ENCODE measurements at regions not wholly inside any gene's neighbourhood (a gene's known extent, or its start where the extent isn't known, plus 50 kb on each side); places are given as distances from the start of the nearest gene placed in this dataset.

- no peak for DNase-seq (ENCODE audit: extremely low read depth, low read depth)
Measured at GRCh38 chr10:30256084-30256483, 93.0 kb downstream of the MTPAP start.

- no peak for DNase-seq (ENCODE audit: extremely low read depth, low read depth)
Measured at GRCh38 chr10:30254926-30255325, 94.2 kb downstream of the MTPAP start.

GRCh38 chr10:30248728-30249127, 100.3 kb downstream of the MTPAP start:
- DNase-seq (ENCODE audit: extremely low read depth, low read depth) = no peak

DNA sequence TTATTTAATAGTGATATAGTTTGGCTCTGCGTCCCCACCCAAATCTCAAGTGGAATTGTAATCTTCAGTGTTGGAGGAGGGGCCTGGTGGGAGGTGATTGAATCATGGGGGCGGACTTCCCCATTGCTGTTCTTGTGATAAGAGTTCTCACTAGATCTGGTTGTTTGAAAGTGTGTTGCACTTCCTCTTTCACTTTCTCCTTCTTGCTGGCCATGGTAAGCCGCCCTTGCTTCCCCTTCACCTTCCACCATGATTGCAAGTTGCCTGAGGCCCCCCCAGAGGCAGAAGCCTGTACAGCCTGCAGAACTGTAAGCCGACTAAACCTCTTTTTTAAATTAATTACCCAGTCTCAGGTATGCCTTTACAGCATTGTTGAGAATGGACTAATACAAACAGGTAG, 101.4 kb downstream of the MTPAP start:
- DNase-seq (ENCODE audit: extremely low read depth, low read depth) = no peak

- no peak for DNase-seq (ENCODE audit: extremely low read depth, low read depth)
Measured at GRCh38 chr10:30241422-30242110, 107.5 kb downstream of the MTPAP start.

- no peak for DNase-seq (ENCODE audit: extremely low read depth, low read depth)
Measured at GRCh38 chr10:30238836-30239235, 110.2 kb downstream of the MTPAP start.

GRCh38 chr10:30233186-30233959, 115.7 kb downstream of the MTPAP start:
- no peak for DNase-seq (ENCODE audit: extremely low read depth, low read depth)

DNA sequence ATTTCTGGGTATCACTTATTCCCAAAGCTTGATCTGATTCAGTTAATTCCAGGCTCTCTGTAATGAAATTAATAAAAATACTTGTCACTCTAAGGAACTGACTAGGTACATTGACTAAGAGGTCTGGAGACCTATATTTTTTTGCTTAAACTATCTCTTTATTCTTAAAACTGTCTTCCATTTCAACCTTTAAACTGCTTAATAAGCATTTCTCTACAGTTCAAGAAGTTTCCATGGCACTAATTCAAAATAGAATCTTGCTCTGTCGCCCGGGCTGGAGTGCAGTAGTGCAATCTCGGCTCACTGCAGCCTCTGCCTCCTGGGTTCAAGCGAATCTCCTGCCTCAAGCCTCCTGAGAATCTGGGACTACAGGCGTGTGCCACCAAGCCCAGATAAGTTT, 117.4 kb downstream of the MTPAP start:
- no peak for DNase-seq (ENCODE audit: extremely low read depth, low read depth)

DNA sequence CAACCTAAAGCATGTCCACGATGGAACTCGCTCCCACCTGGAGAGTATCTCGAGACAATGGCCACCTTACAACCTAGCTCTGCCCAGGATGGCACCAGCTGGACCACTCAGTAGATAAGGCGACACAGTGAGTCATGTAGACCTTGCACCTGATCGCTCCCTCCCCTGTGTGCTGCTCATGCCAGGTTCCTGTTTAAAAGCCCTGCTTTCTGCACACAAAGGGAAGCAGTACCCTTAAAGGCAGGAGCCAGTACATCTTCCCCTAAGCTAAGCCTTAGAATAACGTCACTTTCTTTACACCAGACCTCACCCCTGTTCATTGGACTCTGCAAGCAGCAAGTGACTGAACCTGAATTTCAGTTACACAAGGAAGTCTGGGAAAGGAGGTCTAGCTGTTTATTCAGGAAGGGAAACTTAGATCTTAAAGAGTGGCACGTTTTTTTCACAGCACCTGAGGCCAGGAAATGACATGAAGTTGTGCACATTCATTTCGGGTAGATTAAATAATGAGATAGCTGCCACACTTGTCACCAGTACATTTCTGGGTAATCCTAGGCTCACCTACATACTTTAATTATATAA, 117.9 kb downstream of the MTPAP start:
- DNase-seq (ENCODE audit: extremely low read depth, low read depth) = no peak

DNA sequence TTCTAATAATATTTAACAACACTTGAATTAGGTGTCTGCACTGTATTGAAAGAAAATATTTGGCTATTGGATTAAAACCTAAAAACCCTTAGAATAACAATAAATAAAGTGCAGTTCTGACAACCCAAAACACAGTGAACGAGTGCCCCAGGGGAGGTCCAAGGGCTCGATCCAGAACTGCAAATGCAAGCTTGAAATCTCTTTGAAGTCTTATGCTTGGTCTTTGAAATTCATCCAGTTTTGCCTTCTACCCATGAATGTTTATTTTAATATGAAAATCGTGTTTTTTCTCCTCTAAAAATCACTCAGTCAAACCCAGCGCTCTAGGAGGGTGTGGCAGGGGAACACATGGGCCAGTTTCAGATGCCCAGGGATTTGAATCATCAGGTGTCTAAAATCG, 119.5 kb downstream of the MTPAP start:
- DNase-seq (ENCODE audit: extremely low read depth, low read depth) = no peak

DNA sequence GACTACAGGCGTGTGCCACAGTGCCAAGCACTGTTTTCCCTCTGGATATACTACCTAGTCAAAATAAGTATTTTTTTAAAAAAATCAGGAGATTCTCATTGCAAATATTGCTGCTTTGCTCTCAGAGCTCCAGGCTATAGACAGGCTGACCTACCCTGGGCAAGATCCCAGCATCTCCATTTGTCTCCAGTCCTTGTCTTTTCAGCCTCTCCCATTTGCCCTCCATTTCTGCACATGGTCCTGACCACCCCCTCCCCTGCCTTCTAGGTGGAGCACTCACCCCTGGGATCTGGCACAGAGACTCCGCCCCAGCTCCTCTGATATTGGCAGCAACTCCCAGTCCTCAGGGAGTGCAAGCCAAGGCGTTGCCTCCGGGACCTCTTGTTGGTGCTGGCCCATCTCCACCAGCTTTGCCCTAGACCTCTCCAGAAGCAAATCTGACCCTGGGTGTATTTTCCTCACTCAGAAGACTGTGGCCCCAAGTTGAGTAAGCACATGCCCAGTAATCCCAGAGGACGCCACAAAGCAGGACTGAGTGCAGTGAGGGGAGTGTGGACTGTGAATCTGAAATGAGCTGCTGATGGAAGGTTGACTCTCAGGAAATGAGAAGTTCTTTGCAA, 120.6 kb downstream of the MTPAP start:
- DNase-seq (ENCODE audit: extremely low read depth, low read depth) = no peak

DNA sequence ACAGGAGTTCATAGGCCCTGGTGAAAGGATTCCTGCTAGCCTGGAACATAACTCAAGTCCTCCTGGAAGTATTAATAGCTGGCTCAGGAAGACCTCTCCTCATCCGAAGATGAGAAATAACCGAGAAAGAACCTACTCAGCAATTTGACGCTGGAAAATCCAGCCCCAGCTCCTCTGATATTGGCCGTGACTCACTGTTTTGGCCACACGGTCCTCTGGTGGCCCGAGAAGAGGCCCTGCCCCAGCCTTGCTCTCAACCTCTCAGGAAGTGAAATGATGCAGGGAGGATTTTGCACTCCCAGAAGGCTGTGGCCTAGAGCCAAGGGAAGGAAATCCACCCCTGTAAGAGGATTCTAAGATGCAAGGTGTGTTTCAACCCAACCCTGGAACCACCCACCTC, 121.6 kb downstream of the MTPAP start:
- no peak for DNase-seq (ENCODE audit: extremely low read depth, low read depth)

DNA sequence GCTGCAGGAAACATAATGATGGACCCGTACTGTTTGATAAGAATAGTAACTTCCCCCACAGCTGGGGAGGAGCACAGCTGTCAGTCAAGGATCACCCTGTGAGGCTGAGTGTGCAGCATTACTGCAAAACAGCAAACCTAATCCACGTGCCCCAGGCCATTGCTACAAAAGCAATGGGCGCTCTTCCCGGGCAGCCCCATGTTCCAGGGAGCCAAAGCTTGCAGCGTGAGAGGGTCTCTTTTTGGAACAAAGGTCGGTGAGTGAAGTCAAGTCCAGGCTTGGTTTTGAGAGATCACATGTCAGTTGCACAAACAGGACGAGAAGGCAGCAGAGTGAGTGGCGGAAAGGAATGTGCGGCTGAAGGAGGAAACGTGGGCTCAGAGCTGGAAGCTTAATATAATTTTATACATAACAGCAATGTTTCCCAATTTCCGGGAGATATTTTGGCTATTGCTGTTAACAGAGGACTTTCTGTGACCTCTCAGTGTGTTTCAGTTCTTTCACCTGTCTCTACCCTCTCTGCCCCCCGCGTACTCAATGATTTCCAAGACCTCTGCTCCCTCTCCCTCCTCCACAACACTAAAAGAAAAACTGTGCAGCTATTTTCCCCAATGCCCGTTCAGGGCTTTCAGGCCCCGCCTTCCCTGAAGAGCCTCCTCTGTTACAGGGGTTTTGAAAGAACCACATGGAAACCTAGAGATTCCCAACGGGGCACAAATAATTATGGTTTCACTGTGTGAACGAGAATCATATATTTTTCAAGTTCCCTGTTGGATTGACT, 128.9 kb downstream of the MTPAP start:
- no peak for DNase-seq (ENCODE audit: extremely low read depth, low read depth)

DNA sequence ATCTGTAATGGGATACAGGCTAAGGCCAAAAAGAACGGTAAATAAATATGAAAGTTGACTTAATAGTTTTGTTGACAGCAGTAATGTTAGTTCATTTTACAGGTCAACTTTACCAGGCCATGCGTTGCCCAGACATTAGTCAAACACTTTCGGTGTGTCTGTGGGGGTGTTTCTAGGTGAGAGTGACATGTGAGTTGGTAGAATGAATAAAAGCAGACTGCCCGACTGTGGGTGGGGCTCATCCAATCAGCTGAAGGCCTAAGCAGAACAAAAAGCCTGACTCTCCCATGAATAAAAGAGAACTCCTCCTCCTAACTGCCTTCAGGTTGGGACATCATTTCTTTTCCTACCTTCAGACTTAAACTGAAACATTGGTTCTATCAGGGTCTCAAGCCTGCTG, 132.3 kb downstream of the MTPAP start:
- DNase-seq (ENCODE audit: extremely low read depth, low read depth) = no peak

- DNase-seq (ENCODE audit: extremely low read depth, low read depth) = no peak
Measured at GRCh38 chr10:30215623-30216022, 133.5 kb downstream of the MTPAP start.

- no peak for DNase-seq (ENCODE audit: extremely low read depth, low read depth)
Measured at GRCh38 chr10:30215141-30215540, 133.9 kb downstream of the MTPAP start.

DNA sequence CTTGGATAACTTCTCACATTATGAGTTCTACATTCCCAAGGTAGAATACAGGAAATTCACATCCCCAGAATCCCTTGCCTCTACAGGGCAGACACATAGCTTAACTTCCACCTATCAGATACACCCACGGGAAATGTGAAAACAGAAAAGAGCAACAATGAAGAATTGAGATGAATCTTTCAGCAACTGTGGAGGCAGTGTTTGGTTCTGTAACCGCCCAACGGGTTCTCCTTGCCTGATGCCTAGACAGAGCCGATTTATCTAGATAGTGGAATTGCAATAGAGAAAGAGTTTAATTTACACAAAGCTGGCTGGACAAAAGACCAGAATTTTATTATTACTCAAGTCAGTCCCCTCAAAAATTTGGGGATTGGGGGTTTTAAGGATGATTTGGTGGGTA, 138.8 kb downstream of the MTPAP start:
- no peak for DNase-seq (ENCODE audit: extremely low read depth, low read depth)

GRCh38 chr10:30208330-30208729, 140.7 kb downstream of the MTPAP start:
- no peak for DNase-seq (ENCODE audit: extremely low read depth, low read depth)

GRCh38 chr10:30207485-30208052, 141.5 kb downstream of the MTPAP start:
- no peak for DNase-seq (ENCODE audit: extremely low read depth, low read depth)

DNA sequence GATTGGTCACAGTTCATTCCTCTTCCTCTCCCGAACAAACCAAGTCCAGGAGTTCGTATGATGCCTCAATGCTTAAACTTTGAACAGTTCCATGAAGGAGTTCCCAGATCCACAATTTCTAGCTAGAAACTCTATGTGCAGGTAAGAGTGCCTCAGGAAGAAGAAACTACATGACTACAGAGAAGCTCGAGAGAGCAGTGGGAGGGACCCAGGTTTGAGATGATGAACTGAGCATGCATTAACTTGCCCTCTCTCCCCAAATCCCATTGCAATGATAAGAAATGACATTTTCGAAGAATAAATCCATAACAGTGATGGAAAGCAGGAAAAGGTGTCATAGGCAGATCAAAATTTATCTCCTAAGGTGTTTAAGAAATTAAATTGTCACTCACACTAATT, 140.6 kb upstream of the JCAD start:
- DNase-seq (ENCODE audit: extremely low read depth, low read depth) = no peak

Measured in NCI-H460 (cell line).